Esophagus muscularis mucosa (tissue), 3 donors: ENCODE measurements at regions not wholly inside any gene's neighbourhood (a gene's known extent, or its start where the extent isn't known, plus 50 kb on each side); places are given as distances from the start of the nearest gene placed in this dataset.

Experiments
- POLR2A ChIP-seq: fragments of 450-650 bp; IDR thresholded peaks from one replicate; pipeline ENCODE4 v1.6.1; 2017; ENCODE audit warnings: antibody characterized with exemption, moderate library complexity, mild to moderate bottlenecking, low read depth
- POLR2AphosphoS5 ChIP-seq, 2 donors: sonication (generic); formaldehyde crosslinking; IDR thresholded peaks; one replicate each; pipeline ENCODE4 v1.6.1; 2017; ENCODE audit warnings: antibody characterized with exemption in 2 of 2
- TF ChIP-seq, protein P1 (sequence below), 3 experiments: fragments of 200-600 bp in 2 of 3; fragments of 450-650 bp in 1 of 3; sonication (generic) in 2 of 3; IDR thresholded peaks; one replicate each; pipeline ENCODE4 v1.5.1; 2017 to 2019; ENCODE audit warnings: antibody characterized with exemption in 3 of 3, mild to moderate bottlenecking in 2 of 3, moderate library complexity in 1 of 3

- TF ChIP-seq POLR2AphosphoS5 (IDR thresholded peaks at IDR 0.05) (no peak), POLR2A (no peak)
- TF ChIP-seq, protein P1, sequence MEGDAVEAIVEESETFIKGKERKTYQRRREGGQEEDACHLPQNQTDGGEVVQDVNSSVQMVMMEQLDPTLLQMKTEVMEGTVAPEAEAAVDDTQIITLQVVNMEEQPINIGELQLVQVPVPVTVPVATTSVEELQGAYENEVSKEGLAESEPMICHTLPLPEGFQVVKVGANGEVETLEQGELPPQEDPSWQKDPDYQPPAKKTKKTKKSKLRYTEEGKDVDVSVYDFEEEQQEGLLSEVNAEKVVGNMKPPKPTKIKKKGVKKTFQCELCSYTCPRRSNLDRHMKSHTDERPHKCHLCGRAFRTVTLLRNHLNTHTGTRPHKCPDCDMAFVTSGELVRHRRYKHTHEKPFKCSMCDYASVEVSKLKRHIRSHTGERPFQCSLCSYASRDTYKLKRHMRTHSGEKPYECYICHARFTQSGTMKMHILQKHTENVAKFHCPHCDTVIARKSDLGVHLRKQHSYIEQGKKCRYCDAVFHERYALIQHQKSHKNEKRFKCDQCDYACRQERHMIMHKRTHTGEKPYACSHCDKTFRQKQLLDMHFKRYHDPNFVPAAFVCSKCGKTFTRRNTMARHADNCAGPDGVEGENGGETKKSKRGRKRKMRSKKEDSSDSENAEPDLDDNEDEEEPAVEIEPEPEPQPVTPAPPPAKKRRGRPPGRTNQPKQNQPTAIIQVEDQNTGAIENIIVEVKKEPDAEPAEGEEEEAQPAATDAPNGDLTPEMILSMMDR (IDR thresholded peaks at IDR 0.05) = no peak
Observed at GRCh38 chr21:27164208-27165177, 197.6 kb upstream of the ADAMTS5 start.
